Neural cell (in vitro differentiated cells): ENCODE measurements at regions not wholly inside any gene's neighbourhood (a gene's known extent, or its start where the extent isn't known, plus 50 kb on each side); places are given as distances from the start of the nearest gene placed in this dataset.

Source experiments
- small RNA-seq, 3 experiments: library from RNA; depleted of rRNA; stranded (forward); fragments of <200 nt; gene quantifications; one replicate each; pipeline ENCODE3, GENCODE V24; 2012

Small RNAs in the stretch of these regions (small RNA-seq; reads per million reads assigned to genes)
- gene HIGD1AP3 (0 reads per million in 3 experiments), gene SUMO2P6 (0 reads per million in 3 experiments)
